Breast epithelium (tissue), 4 donors: ENCODE measurements at regions not wholly inside any gene's neighbourhood (a gene's known extent, or its start where the extent isn't known, plus 50 kb on each side); places are given as distances from the start of the nearest gene placed in this dataset.
A peak's percentile ranks its signal among the peaks of the same experiment; 100 is the strongest.

Experiments
- DNase-seq, 2 donors: peaks; one replicate each; pipeline ENCODE4 v3.0.0-alpha.2; 2019; ENCODE audit warnings: low spot score in 2 of 2
- H3K27ac ChIP-seq, 2 donors: fragments of 200-600 bp; sonication (generic) in 1 of 2; one replicate each; pipeline ENCODE4 v1.5.1; 2016 to 2019; ENCODE audit warnings: mild to moderate bottlenecking in 1 of 2
- H3K27me3 ChIP-seq, 2 donors: fragments of 200-600 bp; sonication (generic) in 1 of 2; one replicate each; pipeline versions ENCODE4 v1.5.1 to v1.6.0; 2017 to 2019; ENCODE audit warnings: control low read depth in 1 of 2, mild to moderate bottlenecking in 1 of 2
- H3K36me3 ChIP-seq: fragments of 200-600 bp; one replicate; pipeline ENCODE4 v1.5.1; 2019
- H3K4me1 ChIP-seq, 2 donors: fragments of 200-600 bp; sonication (generic); one replicate each; pipeline ENCODE4 v1.5.1; 2016 to 2019; ENCODE audit warnings: control low read depth in 1 of 2
- H3K4me3 ChIP-seq, 3 donors: fragments of 200-600 bp; sonication (generic); 1 replicate in 2 of 3; 2 replicates in 1 of 3; pipeline ENCODE4 v1.5.1; 2016 to 2019; ENCODE audit warnings: mild to moderate bottlenecking in 3 of 3, moderate library complexity in 2 of 3
- H3K9me3 ChIP-seq, 2 donors: fragments of 200-600 bp; sonication (generic) in 1 of 2; one replicate each; pipeline ENCODE4 v1.5.1; 2016 to 2019; ENCODE audit warnings: control low read depth in 1 of 2
- CTCF ChIP-seq, 3 donors: fragments of 450-650 bp; IDR thresholded peaks; one replicate each; pipeline ENCODE4 v1.5.1; 2016 to 2017; ENCODE audit warnings: antibody characterized with exemption in 3 of 3, mild to moderate bottlenecking in 3 of 3, moderate library complexity in 3 of 3
- POLR2A ChIP-seq: fragments of 450-650 bp; IDR thresholded peaks from one replicate; pipeline ENCODE4 v1.6.1; 2016; ENCODE audit warnings: antibody characterized with exemption, mild to moderate bottlenecking, moderate library complexity
- POLR2AphosphoS5 ChIP-seq, 3 donors: sonication (generic); formaldehyde crosslinking; IDR thresholded peaks; one replicate each; pipeline ENCODE4 v1.6.1; 2017; ENCODE audit warnings: antibody characterized with exemption in 3 of 3
- intact Hi-C: fragments of 100-400 bp; cut with DNase I; formaldehyde crosslinking; loops from one replicate; pipeline ENCODE4 v1.15.1; 2023; ENCODE audit warnings: low total_unique reads

GRCh38 chr10:44196336-44196735 is 188.6 kb downstream of the CXCL12 start:
- TF ChIP-seq CTCF (IDR thresholded peaks at IDR 0.05) (no peak), POLR2A (no peak), POLR2AphosphoS5 (IDR thresholded peaks at IDR 0.05) (no peak)

GRCh38 chr10:44196008-44196320 is 188.9 kb downstream of the CXCL12 start:
- no peak overlapping the region for H3K4me3 ChIP-seq
- no peaks in the 10 kb centered on the region for H3K9me3 ChIP-seq
- H3K27me3 ChIP-seq, result no peaks in the 10 kb centered on the region
- no peaks in the 10 kb centered on the region for H3K36me3 ChIP-seq
- no peak for DNase-seq
- peak overlapping the region; percentile 13 to 37 for H3K27ac ChIP-seq
- intact Hi-C loops, result no loop called here
- no peaks in the 10 kb centered on the region for H3K4me1 ChIP-seq
- TF ChIP-seq POLR2AphosphoS5 (IDR thresholded peaks at IDR 0.05), result no peak
- no peak for TF ChIP-seq POLR2A
- no peak for TF ChIP-seq CTCF (IDR thresholded peaks at IDR 0.05)

More at GRCh38 chr10:44196336-44196735, 188.6 kb downstream of the CXCL12 start:
- no peaks in the 10 kb centered on the region for H3K27me3 ChIP-seq
- H3K36me3 ChIP-seq, result no peaks in the 10 kb centered on the region
- no peak for DNase-seq
- H3K4me1 ChIP-seq, result no peaks in the 10 kb centered on the region
- H3K27ac ChIP-seq, result no peak overlapping the region
- intact Hi-C loops, result no loop called here
- no peak overlapping the region for H3K4me3 ChIP-seq
- H3K9me3 ChIP-seq, result no peaks in the 10 kb centered on the region

- Histone ChIP-seq H3K27ac (peak overlapping the region; percentile 34 to 37), H3K9me3 (no peaks in the 10 kb centered on the region), H3K36me3 (no peaks in the 10 kb centered on the region), H3K4me1 (no peaks in the 10 kb centered on the region), H3K4me3 (no peak overlapping the region), H3K27me3 (no peaks in the 10 kb centered on the region)
- intact Hi-C loops, result no loop called here
- DNase-seq, result peak in 1 of 2 donors; percentile 73
- TF ChIP-seq POLR2A (no peak), POLR2AphosphoS5 (IDR thresholded peaks at IDR 0.05) (peak in 1 of 3 donors; percentile 53)
Observed at GRCh38 chr10:44195112-44196007, 189.5 kb downstream of the CXCL12 start.

- Histone ChIP-seq H3K27me3 (no peaks in the 10 kb centered on the region), H3K4me1 (no peaks in the 10 kb centered on the region), H3K27ac (no peak overlapping the region), H3K4me3 (no peak overlapping the region), H3K9me3 (no peaks in the 10 kb centered on the region), H3K36me3 (no peaks in the 10 kb centered on the region)
- TF ChIP-seq CTCF (IDR thresholded peaks at IDR 0.05), result no peak
- TF ChIP-seq POLR2AphosphoS5 (IDR thresholded peaks at IDR 0.05), result no peak
- no peak for TF ChIP-seq POLR2A
- intact Hi-C loops, result no loop called here
- DNase-seq, result no peak
Observed at GRCh38 chr10:44194435-44194834, 190.5 kb downstream of the CXCL12 start.

GRCh38 chr10:44193567-44194220 is 191.2 kb downstream of the CXCL12 start:
- no peaks in the 10 kb centered on the region for H3K27me3 ChIP-seq
- intact Hi-C loops, result no loop called here
- DNase-seq, result no peak
- H3K27ac ChIP-seq, result no peak overlapping the region
- H3K9me3 ChIP-seq, result no peaks in the 10 kb centered on the region
- H3K4me1 ChIP-seq, result no peaks in the 10 kb centered on the region
- TF ChIP-seq CTCF (IDR thresholded peaks at IDR 0.05) (no peak), POLR2AphosphoS5 (IDR thresholded peaks at IDR 0.05) (no peak), POLR2A (no peak)
- no peaks in the 10 kb centered on the region for H3K36me3 ChIP-seq
- H3K4me3 ChIP-seq, result no peak overlapping the region
